IMR-90 (cell line): ENCODE measurements at regions not wholly inside any gene's neighbourhood (a gene's known extent, or its start where the extent isn't known, plus 50 kb on each side); places are given as distances from the start of the nearest gene placed in this dataset.

Source experiments
- BHLHE40 ChIP-seq: fragments of 150-350 bp; IDR thresholded peaks from 2 replicates; pipeline ENCODE4 v1.6.1; 2016; ENCODE audit warnings: mild to moderate bottlenecking, low read depth, low read length
- CEBPB ChIP-seq: IDR thresholded peaks from 2 replicates; pipeline ENCODE4 v1.6.1; 2012; ENCODE audit warnings: low read depth, low read length, improper control_type of control experiment
- CTCF ChIP-seq: conservative IDR thresholded peaks from 2 replicates; pipeline ENCODE4 v1.5.1; 2012; ENCODE audit warnings: mild to moderate bottlenecking, low read depth, low read length, improper control_type of control experiment
- ELK1 ChIP-seq: fragments of 150-350 bp; IDR thresholded peaks from 2 replicates; pipeline ENCODE4 v1.6.1; 2016; ENCODE audit warnings: low read depth, mild to moderate bottlenecking, low read length, moderate library complexity, borderline replicate concordance
- MAFK ChIP-seq: IDR thresholded peaks from 2 replicates; pipeline ENCODE4 v1.6.1; 2012; ENCODE audit warnings: low read depth, low read length, improper control_type of control experiment
- MAZ ChIP-seq: IDR thresholded peaks from 2 replicates; pipeline ENCODE4 v1.6.1; 2012; ENCODE audit warnings: low read depth, mild to moderate bottlenecking, low read length, improper control_type of control experiment, moderate library complexity, borderline replicate concordance
- MXI1 ChIP-seq: IDR thresholded peaks from 2 replicates; pipeline ENCODE4 v1.6.1; 2012; ENCODE audit warnings: low read depth, mild to moderate bottlenecking, low read length, moderate library complexity, borderline replicate concordance
- NFE2L2 ChIP-seq: fragments of 150-350 bp; IDR thresholded peaks from 2 replicates; pipeline ENCODE4 v1.6.1; 2016; ENCODE audit warnings: low read depth, mild to moderate bottlenecking, low read length
- POLR2A ChIP-seq: IDR thresholded peaks from 2 replicates; pipeline ENCODE4 v1.6.1; 2012; ENCODE audit warnings: mild to moderate bottlenecking, low read depth, low read length
- RAD21 ChIP-seq: IDR thresholded peaks from 2 replicates; pipeline ENCODE4 v1.6.1; 2012; ENCODE audit warnings: low read length, improper control_type of control experiment
- RCOR1 ChIP-seq: IDR thresholded peaks from 2 replicates; pipeline ENCODE4 v1.6.1; 2012; ENCODE audit warnings: mild to moderate bottlenecking, low read length, improper control_type of control experiment; ENCODE audit not compliant: insufficient replicate concordance
- RFX5 ChIP-seq: IDR thresholded peaks from 2 replicates; pipeline ENCODE4 v1.8.0; 2012; ENCODE audit warnings: low read depth, mild to moderate bottlenecking, low read length, moderate library complexity
- SMC3 ChIP-seq: fragments of 150-350 bp; IDR thresholded peaks from 2 replicates; pipeline ENCODE4 v1.6.1; 2016; ENCODE audit warnings: low read depth, mild to moderate bottlenecking, antibody characterized with exemption, low read length, moderate library complexity
- TF ChIP-seq, protein P1 (sequence below): fragments of 150-350 bp; IDR thresholded peaks from 2 replicates; pipeline ENCODE4 v1.6.1; 2017; ENCODE audit warnings: mild to moderate bottlenecking, antibody characterized with exemption, low read length, low read depth

- no peak for TF ChIP-seq SMC3
- no peak for TF ChIP-seq CTCF
- TF ChIP-seq NFE2L2: no peak
- no peak for TF ChIP-seq POLR2A
- no peak for TF ChIP-seq MAZ
- TF ChIP-seq, protein P1, sequence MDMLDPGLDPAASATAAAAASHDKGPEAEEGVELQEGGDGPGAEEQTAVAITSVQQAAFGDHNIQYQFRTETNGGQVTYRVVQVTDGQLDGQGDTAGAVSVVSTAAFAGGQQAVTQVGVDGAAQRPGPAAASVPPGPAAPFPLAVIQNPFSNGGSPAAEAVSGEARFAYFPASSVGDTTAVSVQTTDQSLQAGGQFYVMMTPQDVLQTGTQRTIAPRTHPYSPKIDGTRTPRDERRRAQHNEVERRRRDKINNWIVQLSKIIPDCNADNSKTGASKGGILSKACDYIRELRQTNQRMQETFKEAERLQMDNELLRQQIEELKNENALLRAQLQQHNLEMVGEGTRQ: no peak
- TF ChIP-seq MAFK: no peak
- no peak for TF ChIP-seq RCOR1
- TF ChIP-seq MXI1: no peak
- TF ChIP-seq CEBPB: no peak
- no peak for TF ChIP-seq BHLHE40
- TF ChIP-seq RAD21: no peak
- TF ChIP-seq RFX5: no peak
- no peak for TF ChIP-seq ELK1
Measured at GRCh38 chr20:55135923-55136322, 660.5 kb downstream of the DOK5 start.
